H1 (cell line): ENCODE measurements at regions not wholly inside any gene's neighbourhood (a gene's known extent, or its start where the extent isn't known, plus 50 kb on each side); places are given as distances from the start of the nearest gene placed in this dataset.

Experiments used
- CTCF ChIA-PET: fragments of 300-600 bp; sonication (Branson Sonifier 250); formaldehyde crosslinking; loops from one replicate; lab custom pipeline; 2021; ENCODE audit not compliant: partially characterized antibody; lab: Charles Lee
- POLR2A ChIA-PET: fragments of 300-600 bp; sonication (Branson Sonifier 250); formaldehyde crosslinking; loops from one replicate; lab custom pipeline; 2021; ENCODE audit warnings: inconsistent platforms; ENCODE audit not compliant: partially characterized antibody; lab: Charles Lee
- DNase-seq, 2 experiments: peaks; one replicate each; pipeline versions ENCODE4 v3.0.0 to v3.0.0-alpha.2; 2010 to 2022; ENCODE audit warnings: low spot score in 2 of 2, low read depth in 1 of 2, mixed read lengths in 1 of 2
- FAIRE-seq: peaks from 2 replicates; lab custom pipeline; 2011; peaks lifted over from hg19 to GRCh38; lab: Jason Lieb, UNC
- H2AFZ ChIP-seq: 2 replicates; pipeline ENCODE4 v1.8.1; 2012; ENCODE audit warnings: low read length, inconsistent platforms
- H2AK5ac ChIP-seq: 2 replicates; pipeline ENCODE4 v1.6.1; 2013; ENCODE audit warnings: low read depth, low read length
- H2BK120ac ChIP-seq: replicated peaks from 2 replicates; pipeline ENCODE3; 2013; ENCODE audit warnings: low read depth, low read length, inconsistent platforms
- H2BK12ac ChIP-seq: 2 replicates; pipeline ENCODE4 v1.6.1; 2013; ENCODE audit warnings: low read depth, low read length
- H2BK15ac ChIP-seq: 2 replicates; pipeline ENCODE4 v1.6.1; 2013; ENCODE audit warnings: low read length
- H2BK20ac ChIP-seq: 2 replicates; pipeline ENCODE4 v1.6.1; 2013; ENCODE audit warnings: low read length
- H2BK5ac ChIP-seq: 2 replicates; pipeline ENCODE4 v1.6.1; 2013; ENCODE audit warnings: low read depth, low read length
- H3K14ac ChIP-seq: 2 replicates; pipeline ENCODE4 v1.6.1; 2013; ENCODE audit warnings: inconsistent platforms; ENCODE audit not compliant: insufficient read length
- H3K18ac ChIP-seq: 2 replicates; pipeline ENCODE4 v1.6.1; 2013; ENCODE audit warnings: low read length; ENCODE audit errors: extremely low read depth
- H3K23ac ChIP-seq: 2 replicates; pipeline ENCODE4 v1.6.1; 2013; ENCODE audit warnings: inconsistent platforms; ENCODE audit not compliant: insufficient read length
- H3K23me2 ChIP-seq: 2 replicates; pipeline ENCODE4 v1.6.1; 2013; ENCODE audit warnings: low read depth, low read length
- H3K27ac ChIP-seq: 2 replicates; pipeline ENCODE4 v1.6.1; 2011; ENCODE audit warnings: low read depth, low read length, inconsistent platforms
- H3K27me3 ChIP-seq, 4 experiments: replicated peaks in 1 of 4; 1 replicate in 1 of 4; 2 replicates in 3 of 4; pipeline versions ENCODE4 v1.6.1 to v1.8.1; 2011 to 2013; ENCODE audit warnings: low read length in 3 of 4, mild to moderate bottlenecking in 3 of 4, inconsistent platforms in 2 of 4, mixed read lengths in 2 of 4, moderate library complexity in 1 of 4; ENCODE audit not compliant: control insufficient read depth in 3 of 4, insufficient read depth in 3 of 4; ENCODE audit errors: extremely low read depth in 1 of 4
- H3K36me3 ChIP-seq, 4 experiments: 2 replicates each; pipeline versions ENCODE4 v1.6.1 to v1.8.1; 2011 to 2013; ENCODE audit warnings: mild to moderate bottlenecking in 4 of 4, low read length in 3 of 4, moderate library complexity in 2 of 4, control low read depth in 1 of 4, inconsistent platforms in 1 of 4; ENCODE audit not compliant: insufficient read depth in 4 of 4, control insufficient read depth in 2 of 4
- H3K4ac ChIP-seq: replicated peaks from 2 replicates; pipeline ENCODE3; 2013; ENCODE audit warnings: low read length, low read depth, mixed read lengths, inconsistent platforms; ENCODE audit not compliant: insufficient read length
- H3K4me1 ChIP-seq, 4 experiments: replicated peaks in 1 of 4; 1 replicate in 1 of 4; 2 replicates in 3 of 4; pipeline versions ENCODE4 v1.6.1 to v1.8.1; 2011 to 2013; ENCODE audit warnings: low read length in 3 of 4, inconsistent platforms in 2 of 4, mixed read lengths in 1 of 4; ENCODE audit not compliant: insufficient read depth in 4 of 4, control insufficient read depth in 3 of 4
- H3K4me2 ChIP-seq, 2 experiments: 2 replicates each; pipeline versions ENCODE4 v1.6.1 to v1.8.1; 2011 to 2013; ENCODE audit warnings: low read depth in 2 of 2, low read length in 2 of 2, control low read depth in 1 of 2, inconsistent platforms in 1 of 2, mild to moderate bottlenecking in 1 of 2; ENCODE audit not compliant: insufficient read depth in 1 of 2
- H3K4me3 ChIP-seq, 4 experiments: fragments of 200-600, 300-600 bp in 1 of 4; sonication (generic), shearing (Covaris generic), sonication (Bioruptor Twin) in 1 of 4; 2 replicates each; pipeline versions ENCODE4 v1.5.1 to v1.8.1; 2011 to 2016; ENCODE audit warnings: low read length in 4 of 4, low read depth in 3 of 4, control low read depth in 2 of 4, inconsistent platforms in 2 of 4, mild to moderate bottlenecking in 2 of 4, mixed read lengths in 1 of 4, moderate library complexity in 1 of 4; ENCODE audit not compliant: insufficient read depth in 2 of 4; ENCODE audit errors: extremely low read depth in 1 of 4
- H3K56ac ChIP-seq: replicated peaks from 2 replicates; pipeline ENCODE3; 2013; ENCODE audit warnings: low read depth, mild to moderate bottlenecking, mixed read lengths, low read length, inconsistent platforms; ENCODE audit not compliant: insufficient read length
- H3K79me1 ChIP-seq: 2 replicates; pipeline ENCODE4 v1.6.1; 2013; ENCODE audit warnings: low read depth, low read length, control low read depth
- H3K79me2 ChIP-seq, 2 experiments: 2 replicates each; pipeline versions ENCODE4 v1.6.1 to v1.8.1; 2012 to 2013; ENCODE audit warnings: low read length in 2 of 2, mild to moderate bottlenecking in 2 of 2, inconsistent platforms in 1 of 2; ENCODE audit not compliant: insufficient read depth in 2 of 2, control insufficient read depth in 1 of 2
- H3K9ac ChIP-seq, 4 experiments: replicated peaks in 1 of 4; 1 replicate in 1 of 4; 2 replicates in 3 of 4; pipeline versions ENCODE4 v1.6.1 to v1.8.1; 2011 to 2013; ENCODE audit warnings: low read depth in 3 of 4, low read length in 3 of 4, control low read depth in 2 of 4, mild to moderate bottlenecking in 2 of 4, moderate library complexity in 2 of 4, inconsistent platforms in 1 of 4; ENCODE audit errors: extremely low read depth in 1 of 4
- H3K9me3 ChIP-seq, 2 experiments: 2 replicates each; pipeline versions ENCODE4 v1.6.1 to v1.8.1; 2012 to 2013; ENCODE audit warnings: mild to moderate bottlenecking in 2 of 2, moderate library complexity in 2 of 2, control low read depth in 1 of 2, inconsistent platforms in 1 of 2, low read depth in 1 of 2, low read length in 1 of 2, mixed read lengths in 1 of 2; ENCODE audit not compliant: insufficient read depth in 2 of 2
- H4K20me1 ChIP-seq, 2 experiments: replicated peaks in 1 of 2; 2 replicates each; pipeline versions ENCODE3 to v1.8.1; 2011 to 2013; ENCODE audit warnings: inconsistent platforms in 2 of 2, low read length in 2 of 2, mild to moderate bottlenecking in 1 of 2; ENCODE audit not compliant: insufficient read depth in 2 of 2, control insufficient read depth in 1 of 2
- H4K5ac ChIP-seq: 2 replicates; pipeline ENCODE4 v1.6.1; 2013; ENCODE audit warnings: low read length, low read depth, mixed read lengths, inconsistent platforms; ENCODE audit not compliant: insufficient read length
- H4K8ac ChIP-seq: 2 replicates; pipeline ENCODE4 v1.8.0; 2013; ENCODE audit warnings: mild to moderate bottlenecking, moderate library complexity, low read length, inconsistent platforms; ENCODE audit not compliant: insufficient read depth; ENCODE audit errors: extremely low read depth
- H4K91ac ChIP-seq: replicated peaks from 2 replicates; pipeline ENCODE3; 2013; ENCODE audit warnings: low read length, mixed read lengths, inconsistent platforms; ENCODE audit not compliant: insufficient read length
- EZH2 ChIP-seq: fragments of 200-600 bp; sonication (generic); IDR thresholded peaks from 2 replicates; pipeline ENCODE4 v1.7.1; 2012; ENCODE audit warnings: low read depth, mild to moderate bottlenecking, moderate library complexity, low read length, inconsistent platforms; ENCODE audit not compliant: severe bottlenecking
- GABPA ChIP-seq: IDR thresholded peaks from 2 replicates; pipeline ENCODE4 v1.6.1; 2011; ENCODE audit warnings: mild to moderate bottlenecking, low read length, moderate library complexity, borderline replicate concordance; ENCODE audit not compliant: insufficient read depth
- GTF2F1 ChIP-seq: IDR thresholded peaks from 2 replicates; pipeline ENCODE4 v1.6.1; 2012; ENCODE audit warnings: low read depth, low read length, improper control_type of control experiment, borderline replicate concordance
- HDAC6 ChIP-seq: IDR thresholded peaks from one replicate; pipeline ENCODE4 v1.7.1; 2012; ENCODE audit warnings: low read depth, mild to moderate bottlenecking, inconsistent platforms, low read length, moderate library complexity
- KDM4A ChIP-seq: IDR thresholded peaks from one replicate; pipeline ENCODE4 v1.7.1; 2012; ENCODE audit warnings: low read depth, mild to moderate bottlenecking, moderate library complexity, low read length, inconsistent platforms; ENCODE audit not compliant: severe bottlenecking
- SP4 ChIP-seq: IDR thresholded peaks from 2 replicates; pipeline ENCODE4 v1.6.1; 2012; ENCODE audit warnings: low read length, inconsistent platforms
- TCF12 ChIP-seq: IDR thresholded peaks from 2 replicates; pipeline ENCODE4 v1.6.1; 2011; ENCODE audit warnings: low read depth, mild to moderate bottlenecking, low read length
- YY1 ChIP-seq: IDR thresholded peaks from 2 replicates; pipeline ENCODE4 v1.6.1; 2011; ENCODE audit warnings: low read depth, mild to moderate bottlenecking, low read length
- WGBS, 2 experiments: shearing (Covaris generic) in 1 of 2; methylation state at CpG; one replicate each; pipeline versions ENCODE4 v1.1.6 to v1.1.7; 2013 to 2015; ENCODE audit warnings: low lambda C conversion rate in 2 of 2, mixed read lengths in 2 of 2, inconsistent platforms in 1 of 2, low coverage in 1 of 2, missing lambda C conversion rate in 1 of 2; ENCODE audit not compliant: insufficient replicate concordance in 2 of 2, insufficient coverage in 1 of 2, insufficient read length in 1 of 2; ENCODE audit errors: extremely low coverage in 1 of 2, missing lambda C conversion rate in 1 of 2; 5-methylcytosine and 5-hydroxymethylcytosine counted together

DNA sequence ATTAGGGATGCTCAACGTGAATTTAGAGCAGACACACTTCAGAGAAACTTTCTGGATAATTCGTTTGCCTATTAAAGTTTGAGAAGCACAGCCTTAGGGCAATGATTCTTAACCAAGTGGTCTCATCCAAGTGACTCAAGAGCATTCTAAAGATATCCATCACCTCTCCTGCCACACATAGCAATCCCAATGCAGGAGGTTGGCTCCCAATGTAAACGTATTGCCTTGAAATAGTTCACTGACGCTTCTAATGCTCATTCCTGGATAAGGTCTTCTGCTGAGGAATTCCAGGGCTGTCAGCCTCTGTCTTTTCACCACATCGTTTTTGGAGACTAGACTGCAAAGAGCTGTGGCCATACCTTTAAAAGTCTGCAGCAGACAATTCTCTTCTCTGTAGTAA is 279.8 kb upstream of the DACH1 start (continued):
- no peak for TF ChIP-seq KDM4A

DNA sequence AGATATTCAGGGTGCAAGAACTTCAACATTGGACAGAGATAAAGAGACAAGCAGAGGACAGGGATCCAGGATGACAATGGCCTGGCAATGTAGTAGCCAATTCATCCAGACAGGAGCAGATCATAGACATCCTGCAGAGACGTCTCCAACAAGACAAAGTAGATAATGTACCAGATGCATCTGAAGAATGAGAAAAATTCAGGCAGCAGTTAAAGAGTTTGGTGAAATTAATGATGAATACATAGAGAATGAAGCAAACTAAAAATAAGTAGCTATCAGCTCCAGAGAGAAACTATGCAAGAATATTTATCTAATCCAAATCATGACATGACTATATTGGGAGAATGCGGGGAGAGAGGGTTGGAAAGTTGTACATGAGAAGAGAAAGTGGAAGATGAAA is 278.4 kb upstream of the DACH1 start:
- Histone ChIP-seq H3K27me3 (no peaks in the 10 kb centered on the region), H3K4me3 (no peak overlapping the region), H3K79me2 (no peaks in the 10 kb centered on the region), H3K27ac (no peak overlapping the region; the same call in 1 of the 2 replicates), H2AFZ (no peak overlapping the region), H3K36me3 (no peaks in the 10 kb centered on the region), H2BK5ac (no peak overlapping the region), H3K9me3 (no peaks in the 10 kb centered on the region), H2BK20ac (no peak overlapping the region), H4K20me1 (no peaks in the 10 kb centered on the region), H3K18ac (no peak overlapping the region), H2BK12ac (no peak overlapping the region), H3K4me1 (no peaks in the 10 kb centered on the region), H3K79me1 (no peaks in the 10 kb centered on the region), H4K5ac (no peak overlapping the region), H2BK15ac (no peak overlapping the region), H4K8ac (no peak overlapping the region), H3K23ac (no peak overlapping the region), H3K23me2 (no peaks in the 10 kb centered on the region), H3K14ac (no peak overlapping the region), H3K9ac (no peak overlapping the region), H2AK5ac (no peak overlapping the region), H2BK120ac (no peak overlapping the region), H3K4me2 (no peak overlapping the region), H4K91ac (no peak overlapping the region), H3K4ac (no peak overlapping the region), H3K56ac (no peak overlapping the region)
- ChIA-PET POLR2A (no interaction called here), CTCF (no interaction called here)
- TF ChIP-seq EZH2 = no peak
- TF ChIP-seq TCF12 = no peak
- no peak for TF ChIP-seq HDAC6
- no peak for TF ChIP-seq GABPA
- TF ChIP-seq GTF2F1 = no peak
- TF ChIP-seq SP4 = no peak
- TF ChIP-seq YY1 = no peak
- DNase-seq (no peak), FAIRE-seq (no peak)
- whole genome bisulfite sequencing, 2 experiments = 87 to 100% methylated on average over 1 to 2 of the region's 2 CpGs
